ENCODE measurements at regions not wholly inside any gene's neighbourhood (a gene's known extent, or its start where the extent isn't known, plus 50 kb on each side); places are given as distances from the start of the nearest gene placed in this dataset.
A peak's percentile ranks its signal among the peaks of the same experiment; 100 is the strongest.

DNA sequence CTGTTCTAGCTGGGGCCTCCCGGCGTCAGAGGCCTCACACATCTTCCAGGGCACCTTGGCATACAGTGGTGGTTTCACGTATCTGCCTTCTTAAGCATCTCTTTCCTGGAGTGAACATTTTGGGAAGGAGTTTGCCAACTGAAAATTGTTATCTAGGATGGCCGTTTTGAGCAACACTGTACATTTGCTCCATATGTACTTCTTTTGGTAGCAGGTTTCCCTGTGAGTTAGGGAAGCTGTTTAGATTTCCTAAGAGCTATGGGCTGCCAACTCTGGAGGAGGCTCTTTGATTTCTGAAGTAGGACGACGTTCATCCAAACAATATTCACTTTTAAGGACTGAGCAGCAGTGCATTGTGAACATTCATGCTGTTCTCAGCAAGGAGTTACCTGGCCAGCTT lies 665.9 kb downstream of the SQOR start:
- DNase-seq: no peak
- TF ChIP-seq, protein P1, sequence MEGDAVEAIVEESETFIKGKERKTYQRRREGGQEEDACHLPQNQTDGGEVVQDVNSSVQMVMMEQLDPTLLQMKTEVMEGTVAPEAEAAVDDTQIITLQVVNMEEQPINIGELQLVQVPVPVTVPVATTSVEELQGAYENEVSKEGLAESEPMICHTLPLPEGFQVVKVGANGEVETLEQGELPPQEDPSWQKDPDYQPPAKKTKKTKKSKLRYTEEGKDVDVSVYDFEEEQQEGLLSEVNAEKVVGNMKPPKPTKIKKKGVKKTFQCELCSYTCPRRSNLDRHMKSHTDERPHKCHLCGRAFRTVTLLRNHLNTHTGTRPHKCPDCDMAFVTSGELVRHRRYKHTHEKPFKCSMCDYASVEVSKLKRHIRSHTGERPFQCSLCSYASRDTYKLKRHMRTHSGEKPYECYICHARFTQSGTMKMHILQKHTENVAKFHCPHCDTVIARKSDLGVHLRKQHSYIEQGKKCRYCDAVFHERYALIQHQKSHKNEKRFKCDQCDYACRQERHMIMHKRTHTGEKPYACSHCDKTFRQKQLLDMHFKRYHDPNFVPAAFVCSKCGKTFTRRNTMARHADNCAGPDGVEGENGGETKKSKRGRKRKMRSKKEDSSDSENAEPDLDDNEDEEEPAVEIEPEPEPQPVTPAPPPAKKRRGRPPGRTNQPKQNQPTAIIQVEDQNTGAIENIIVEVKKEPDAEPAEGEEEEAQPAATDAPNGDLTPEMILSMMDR (IDR thresholded peaks at IDR 0.05): no peak
- TF ChIP-seq POLR2A (IDR thresholded peaks at IDR 0.05): no peak
- WGBS, 2 donors: 61 to 78% methylated on average over 6 of the region's 6 CpGs
- Histone ChIP-seq H3K36me3 (replicated peaks in 1 of 2; ENCODE audit: insufficient read depth in 1 of 2, low read depth in 2 of 2) (no peaks in the 10 kb centered on the region), H3K4me3 (no peak overlapping the region), H3K9me3 (no peaks in the 10 kb centered on the region), H3K27me3 (no peaks in the 10 kb centered on the region), H3K4me1 (no peaks in the 10 kb centered on the region), H3K27ac (no peak overlapping the region)
- no peak for ATAC-seq
- intact Hi-C loops (cut with DNase I): no loop called here

DNA sequence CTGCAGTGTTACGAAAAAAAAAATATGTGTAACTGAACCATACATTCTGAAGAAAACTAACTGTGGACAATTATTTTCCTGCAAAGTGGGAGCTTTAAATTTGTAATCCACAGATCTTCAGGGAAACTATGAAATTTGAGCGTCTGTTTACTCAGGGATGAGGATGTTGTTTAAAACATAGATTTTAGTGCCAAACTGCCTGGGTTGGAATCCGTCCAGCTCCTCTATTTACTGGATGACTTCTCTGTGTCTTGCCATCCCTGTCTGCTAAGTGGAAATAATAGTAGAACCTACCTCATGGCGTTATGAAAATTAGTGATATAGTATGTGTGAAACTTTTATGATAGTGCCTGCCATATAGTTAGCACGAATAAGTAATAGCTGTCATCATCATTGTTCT lies 666.5 kb downstream of the SQOR start:
- Histone ChIP-seq H3K36me3 (replicated peaks in 1 of 2; ENCODE audit: insufficient read depth in 1 of 2, low read depth in 2 of 2) (no peaks in the 10 kb centered on the region), H3K27ac (no peak overlapping the region), H3K4me1 (no peaks in the 10 kb centered on the region), H3K9me3 (no peaks in the 10 kb centered on the region), H3K27me3 (no peaks in the 10 kb centered on the region), H3K4me3 (no peak overlapping the region)
- TF ChIP-seq POLR2A (IDR thresholded peaks at IDR 0.05): no peak
- TF ChIP-seq, protein P1 (IDR thresholded peaks at IDR 0.05): no peak
- intact Hi-C loops (cut with DNase I): no loop called here
- DNase-seq (no peak), ATAC-seq (no peak)
- 48 to 56% methylated on average over 5 of the region's 5 CpGs for WGBS, 2 donors

DNA sequence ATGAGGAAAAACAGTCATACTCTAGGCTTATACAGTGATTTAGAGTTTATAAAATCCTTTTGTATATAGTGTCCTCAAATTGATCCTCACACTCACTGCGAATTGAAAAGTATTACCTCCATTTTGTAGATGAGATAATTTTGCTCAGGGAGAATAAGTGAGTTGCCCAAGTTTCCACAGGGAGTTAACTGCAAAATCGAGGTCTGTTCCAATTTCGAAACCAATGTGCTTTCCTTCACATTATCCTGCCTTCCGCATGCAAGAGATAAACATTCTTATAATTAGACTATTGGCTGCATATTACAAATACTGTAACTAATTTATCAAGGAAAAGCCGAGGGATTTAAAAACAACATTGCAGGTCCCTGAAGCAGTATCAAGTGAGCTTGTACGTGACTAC lies 667.0 kb downstream of the SQOR start:
- Histone ChIP-seq H3K4me3 (no peak overlapping the region), H3K9me3 (no peaks in the 10 kb centered on the region), H3K27ac (no peak overlapping the region), H3K4me1 (no peaks in the 10 kb centered on the region), H3K36me3 (replicated peaks in 1 of 2; ENCODE audit: insufficient read depth in 1 of 2, low read depth in 2 of 2) (no peaks in the 10 kb centered on the region), H3K27me3 (no peaks in the 10 kb centered on the region)
- intact Hi-C loops (cut with DNase I): no loop called here
- 54 to 55% methylated on average over 6 of the region's 6 CpGs for WGBS, 2 donors
- ATAC-seq (no peak), DNase-seq (no peak)
- TF ChIP-seq, protein P1 (IDR thresholded peaks at IDR 0.05): no peak
- no peak for TF ChIP-seq POLR2A (IDR thresholded peaks at IDR 0.05)

DNA sequence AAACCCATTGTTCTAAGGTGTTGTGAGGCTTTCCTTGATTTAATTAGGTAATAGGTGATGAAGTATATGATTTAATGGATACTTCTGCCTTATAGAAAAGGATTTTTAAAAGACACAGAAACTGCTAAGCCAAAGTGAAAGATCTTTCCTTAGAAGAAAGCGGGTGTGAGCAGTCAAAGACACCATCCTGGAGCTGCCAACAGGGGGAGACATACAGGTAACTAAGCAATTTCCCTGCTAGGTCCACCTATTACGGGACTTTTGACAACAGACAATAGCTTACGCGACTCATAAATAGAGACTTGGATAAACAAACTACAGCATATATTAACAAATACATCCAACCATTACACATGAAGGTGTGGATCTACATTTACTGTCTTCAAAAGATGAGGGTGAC lies 669.5 kb downstream of the SQOR start:
- 82 to 83% methylated on average over 4 of the region's 4 CpGs for WGBS, 2 donors
- no peak for ATAC-seq

DNA sequence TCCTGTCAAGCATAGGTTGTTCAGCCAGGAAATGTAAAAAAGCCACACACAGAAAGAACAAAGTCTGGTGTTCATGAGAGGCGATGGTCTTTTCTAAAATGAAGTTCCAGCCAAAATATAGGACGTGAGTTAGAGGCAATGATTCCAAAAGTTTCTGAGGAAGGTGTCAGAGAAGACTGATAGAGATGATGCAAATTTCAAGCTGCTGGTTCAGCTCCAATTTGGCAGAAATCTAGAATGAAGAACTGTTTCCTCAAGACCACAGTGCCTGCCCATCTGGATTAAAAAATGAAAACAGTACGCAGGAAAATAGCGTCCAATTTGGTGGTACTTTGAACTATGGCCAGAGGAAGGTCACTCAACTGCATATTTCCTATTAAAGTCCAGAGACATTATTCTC lies 672.9 kb downstream of the SQOR start:
- intact Hi-C loops (cut with DNase I): no loop called here
- Histone ChIP-seq H3K36me3 (replicated peaks in 1 of 2; ENCODE audit: insufficient read depth in 1 of 2, low read depth in 2 of 2) (no peaks in the 10 kb centered on the region), H3K4me3 (no peak overlapping the region), H3K9me3 (no peaks in the 10 kb centered on the region), H3K27ac (no peak overlapping the region), H3K4me1 (no peaks in the 10 kb centered on the region), H3K27me3 (no peaks in the 10 kb centered on the region)
- TF ChIP-seq, protein P1 (IDR thresholded peaks at IDR 0.05): no peak
- no peak for TF ChIP-seq POLR2A (IDR thresholded peaks at IDR 0.05)
- no peak for ATAC-seq
- 55 to 65% methylated on average over 4 of the region's 4 CpGs for WGBS, 2 donors
- DNase-seq: no peak

More for the DNA sequence above, 669.5 kb downstream of the SQOR start:
- peak in 1 of 4 donors; percentile 29 for DNase-seq
- H3K27ac ChIP-seq: no peak overlapping the region
- no peaks in the 10 kb centered on the region for H3K9me3 ChIP-seq
- intact Hi-C loops (cut with DNase I): no loop called here
- no peak for TF ChIP-seq POLR2A (IDR thresholded peaks at IDR 0.05)
- TF ChIP-seq, protein P1 (IDR thresholded peaks at IDR 0.05): peak in 4 of 7 experiments; percentile 11 to 25 (median 16)
- H3K36me3 ChIP-seq (replicated peaks in 1 of 2; ENCODE audit: insufficient read depth in 1 of 2, low read depth in 2 of 2): no peaks in the 10 kb centered on the region
- no peaks in the 10 kb centered on the region for H3K4me1 ChIP-seq
- no peaks in the 10 kb centered on the region for H3K27me3 ChIP-seq
- H3K4me3 ChIP-seq: no peak overlapping the region

Data from body of pancreas (tissue), 4 donors.